NCI-H524 treated with DMSO at 0.1 percent for 48 hours (cell line): ENCODE measurements at regions not wholly inside any gene's neighbourhood (a gene's known extent, or its start where the extent isn't known, plus 50 kb on each side); places are given as distances from the start of the nearest gene placed in this dataset.
A peak's percentile ranks its signal among the peaks of the same experiment; 100 is the strongest.
"Not testable (repeated sequence)": the region's sequence is repeated elsewhere in the genome, so short reads cannot be mapped to it uniquely, and the experiment has no call there.

ENCODE experiments used
- DNase-seq: peaks from one replicate; lab custom pipeline; 2025; lab: John Stamatoyannopoulos, UW

- no peak for DNase-seq
These were observed 164.3 kb upstream of the PABPC3 start for GRCh38 chr13:24931450-24932251.

- DNase-seq = not testable (repeated sequence)
These were observed 162.6 kb upstream of the PABPC3 start for GRCh38 chr13:24933106-24934023.

- not testable (repeated sequence) for DNase-seq
These were observed 161.9 kb upstream of the PABPC3 start for GRCh38 chr13:24934024-24934385.

GRCh38 chr13:24938966-24939365 is 157.0 kb upstream of the PABPC3 start:
- no peak for DNase-seq

- DNase-seq = not testable (repeated sequence)
These were observed 154.8 kb upstream of the PABPC3 start for GRCh38 chr13:24941023-24941713.

GRCh38 chr13:24943136-24943535 is 152.8 kb upstream of the PABPC3 start:
- no peak for DNase-seq

GRCh38 chr13:24944073-24944472 is 151.9 kb upstream of the PABPC3 start:
- DNase-seq = not testable (repeated sequence)

GRCh38 chr13:24948977-24949376 is 147.0 kb upstream of the PABPC3 start:
- not testable (repeated sequence) for DNase-seq

- DNase-seq = not testable (repeated sequence)
These were observed 145.3 kb upstream of the PABPC3 start for GRCh38 chr13:24950611-24951010.

- not testable (repeated sequence) for DNase-seq
These were observed 128.0 kb upstream of the PABPC3 start for GRCh38 chr13:24967970-24968369.

- not testable (repeated sequence) for DNase-seq
These were observed 127.5 kb upstream of the PABPC3 start for GRCh38 chr13:24968416-24968815.

- not testable (repeated sequence) for DNase-seq
These were observed 122.8 kb upstream of the PABPC3 start for GRCh38 chr13:24973102-24973501.

GRCh38 chr13:24981181-24981803 is 114.6 kb upstream of the PABPC3 start:
- not testable (repeated sequence) for DNase-seq

- peak; percentile 68 for DNase-seq
These were observed 113.5 kb upstream of the PABPC3 start for GRCh38 chr13:24982333-24982999.

- no peak for DNase-seq
These were observed 112.8 kb upstream of the PABPC3 start for GRCh38 chr13:24983094-24983493.

GRCh38 chr13:24984134-24984533 is 111.8 kb upstream of the PABPC3 start:
- DNase-seq = no peak

GRCh38 chr13:24985107-24985506 is 110.8 kb upstream of the PABPC3 start:
- DNase-seq = no peak

- DNase-seq = no peak
These were observed 110.0 kb upstream of the PABPC3 start for GRCh38 chr13:24985896-24986295.

- DNase-seq = no peak
These were observed 109.1 kb upstream of the PABPC3 start for GRCh38 chr13:24986826-24987225.

GRCh38 chr13:24989959-24990358 is 106.0 kb upstream of the PABPC3 start:
- DNase-seq = not testable (repeated sequence)

GRCh38 chr13:24992946-24993345 is 103.0 kb upstream of the PABPC3 start:
- DNase-seq = not testable (repeated sequence)
